HL-60 (cell line): ENCODE measurements at regions not wholly inside any gene's neighbourhood (a gene's known extent, or its start where the extent isn't known, plus 50 kb on each side); places are given as distances from the start of the nearest gene placed in this dataset.
"Not testable (repeated sequence)": the region's sequence is repeated elsewhere in the genome, so short reads cannot be mapped to it uniquely, and the experiment has no call there.

Experiments used
- DNase-seq, 2 experiments: peaks; one replicate each; pipeline ENCODE4 v3.0.0-alpha.2; 2010 to 2020; ENCODE audit warnings: low read depth in 1 of 2, low spot score in 1 of 2
- H3K27ac ChIP-seq: fragments of 250-450 bp; sonication (Bioruptor Pico); replicated peaks from 2 replicates; pipeline ENCODE4 v1.5.1; 2020; ENCODE audit warnings: mild to moderate bottlenecking, moderate library complexity
- H3K27me3 ChIP-seq: fragments of 250-450 bp; sonication (Bioruptor Pico); 2 replicates; pipeline ENCODE4 v1.5.1; 2021; ENCODE audit warnings: mild to moderate bottlenecking, moderate library complexity; ENCODE audit not compliant: insufficient read depth, poor library complexity, severe bottlenecking
- H3K4me3 ChIP-seq: replicated peaks from 2 replicates; pipeline ENCODE4 v1.5.1; 2011; ENCODE audit warnings: mild to moderate bottlenecking, control low read depth, low read length; ENCODE audit not compliant: insufficient read depth
- CTCF ChIP-seq: IDR thresholded peaks from one replicate; pipeline ENCODE4 v1.5.1; 2011; ENCODE audit warnings: low read length, control low read depth, inconsistent platforms; ENCODE audit not compliant: insufficient read depth
- GABPA ChIP-seq: IDR thresholded peaks from 2 replicates; pipeline ENCODE4 v1.6.1; 2012; ENCODE audit warnings: low read depth
- POLR2AphosphoS5 ChIP-seq: IDR thresholded peaks from 2 replicates; pipeline ENCODE4 v1.6.1; 2012; ENCODE audit warnings: low read depth
- REST ChIP-seq: IDR thresholded peaks from 2 replicates; pipeline ENCODE4 v1.6.1; 2012; ENCODE audit warnings: low read depth; ENCODE audit not compliant: insufficient replicate concordance
- SPI1 ChIP-seq: IDR thresholded peaks from 2 replicates; pipeline ENCODE4 v1.6.1; 2012; ENCODE audit warnings: low read depth, mild to moderate bottlenecking, borderline replicate concordance

- DNase-seq: no peak
- Histone ChIP-seq H3K27me3 (no peaks in the 10 kb centered on the region), H3K27ac (no peak overlapping the region), H3K4me3 (no peak overlapping the region)
- TF ChIP-seq SPI1 (no peak), POLR2AphosphoS5 (no peak)
Measured at GRCh38 chr6:169118346-169118830, 135.3 kb downstream of the THBS2 start.

- no peak for TF ChIP-seq SPI1
- no peak for TF ChIP-seq GABPA
- TF ChIP-seq REST: no peak
- TF ChIP-seq POLR2AphosphoS5: no peak
- no peak for TF ChIP-seq CTCF
- Histone ChIP-seq H3K27ac (no peak overlapping the region), H3K27me3 (no peaks in the 10 kb centered on the region), H3K4me3 (no peak overlapping the region)
- DNase-seq: no peak
Measured at GRCh38 chr6:169117663-169118062, 136.0 kb downstream of the THBS2 start.

GRCh38 chr6:169115632-169116031 is 138.0 kb downstream of the THBS2 start:
- no peak overlapping the region for H3K4me3 ChIP-seq
- TF ChIP-seq SPI1: no peak
- no peak for TF ChIP-seq POLR2AphosphoS5
- no peak for TF ChIP-seq REST
- TF ChIP-seq CTCF: no peak
- no peak for TF ChIP-seq GABPA
- DNase-seq: no peak
- no peaks in the 10 kb centered on the region for H3K27me3 ChIP-seq
- H3K27ac ChIP-seq: no peak overlapping the region

GRCh38 chr6:169114632-169115031 is 139.0 kb downstream of the THBS2 start:
- H3K27me3 ChIP-seq, H3K4me3 ChIP-seq, H3K27ac ChIP-seq, DNase-seq: not testable (repeated sequence)
